ENCODE measurements at regions not wholly inside any gene's neighbourhood (a gene's known extent, or its start where the extent isn't known, plus 50 kb on each side); places are given as distances from the start of the nearest gene placed in this dataset.

GRCh38 chr1:182268669-182269068 lies 122.9 kb downstream of the GLUL start:
- TF ChIP-seq CTCF (IDR thresholded peaks at IDR 0.05) (no peak), POLR2AphosphoS5 (IDR thresholded peaks at IDR 0.05) (no peak), POLR2A (IDR thresholded peaks at IDR 0.05; ENCODE audit: low read depth) (no peak), EP300 (IDR thresholded peaks at IDR 0.05) (no peak)

All from esophagus muscularis mucosa (tissue), 4 donors.